Right atrium auricular region (tissue), 2 donors: ENCODE measurements at regions not wholly inside any gene's neighbourhood (a gene's known extent, or its start where the extent isn't known, plus 50 kb on each side); places are given as distances from the start of the nearest gene placed in this dataset.

ENCODE experiments used
- DNase-seq: peaks from one replicate; pipeline ENCODE4 v3.0.0-alpha.2; 2019; ENCODE audit warnings: low spot score
- H3K27ac ChIP-seq, 2 donors: fragments of 200-600 bp; sonication (generic); 1 replicate in 1 of 2; 2 replicates in 1 of 2; pipeline ENCODE4 v1.5.1; 2016 to 2019
- H3K27me3 ChIP-seq, 2 donors: fragments of 200-600 bp; sonication (generic); one replicate each; pipeline versions ENCODE4 v1.5.1 to v1.6.0; 2017 to 2019
- H3K36me3 ChIP-seq: fragments of 200-600 bp; sonication (generic); one replicate; pipeline ENCODE4 v1.5.1; 2016
- H3K4me1 ChIP-seq, 2 donors: fragments of 200-600 bp; sonication (generic); one replicate each; pipeline versions ENCODE4 v1.5.1 to v1.6.0; 2017 to 2019
- H3K4me3 ChIP-seq, 2 donors: fragments of 200-600 bp; sonication (generic); 1 replicate in 1 of 2; 2 replicates in 1 of 2; pipeline ENCODE4 v1.5.1; 2017 to 2019; ENCODE audit warnings: mild to moderate bottlenecking in 1 of 2, moderate library complexity in 1 of 2
- H3K9me3 ChIP-seq, 2 donors: fragments of 200-600 bp; sonication (generic); one replicate each; pipeline ENCODE4 v1.5.1; 2019
- CTCF ChIP-seq, 2 donors: fragments of 200-600 bp; sonication (generic); IDR thresholded peaks; one replicate each; pipeline ENCODE4 v1.5.1; 2019; ENCODE audit warnings: antibody characterized with exemption in 2 of 2

GRCh38 chr2:11990576-11990975, 244.1 kb downstream of the LPIN1 start:
- H3K36me3 ChIP-seq, result no peaks in the 10 kb centered on the region
- H3K4me3 ChIP-seq, result no peak overlapping the region
- H3K4me1 ChIP-seq, result no peaks in the 10 kb centered on the region
- DNase-seq, result no peak
- peaks cover 0 to 9% of the 10 kb centered on the region in 2 donors for H3K9me3 ChIP-seq
- H3K27ac ChIP-seq, result no peak overlapping the region
- no peaks in the 10 kb centered on the region for H3K27me3 ChIP-seq
- TF ChIP-seq CTCF (IDR thresholded peaks at IDR 0.05), result no peak

GRCh38 chr2:11993749-11994148, 247.3 kb downstream of the LPIN1 start:
- Histone ChIP-seq H3K27me3 (no peaks in the 10 kb centered on the region), H3K36me3 (no peaks in the 10 kb centered on the region)
- no peak for TF ChIP-seq CTCF (IDR thresholded peaks at IDR 0.05)

GRCh38 chr2:11995456-11995855, 249.0 kb downstream of the LPIN1 start:
- Histone ChIP-seq H3K4me3 (no peak overlapping the region), H3K9me3 (peaks cover 0 to 9% of the 10 kb centered on the region in 2 donors), H3K27ac (no peak overlapping the region), H3K4me1 (no peaks in the 10 kb centered on the region), H3K36me3 (no peaks in the 10 kb centered on the region), H3K27me3 (no peaks in the 10 kb centered on the region)
- no peak for TF ChIP-seq CTCF (IDR thresholded peaks at IDR 0.05)
- DNase-seq, result no peak

More at GRCh38 chr2:11993749-11994148, 247.3 kb downstream of the LPIN1 start:
- Histone ChIP-seq H3K27ac (no peak overlapping the region), H3K4me1 (no peaks in the 10 kb centered on the region), H3K4me3 (no peak overlapping the region), H3K9me3 (peaks cover 0 to 9% of the 10 kb centered on the region in 2 donors)
- no peak for DNase-seq

GRCh38 chr2:11996618-11997017, 250.2 kb downstream of the LPIN1 start:
- no peak for TF ChIP-seq CTCF (IDR thresholded peaks at IDR 0.05)
- Histone ChIP-seq H3K4me3 (no peak overlapping the region), H3K36me3 (no peaks in the 10 kb centered on the region), H3K27ac (no peak overlapping the region), H3K27me3 (no peaks in the 10 kb centered on the region), H3K4me1 (no peaks in the 10 kb centered on the region), H3K9me3 (peaks cover 0 to 9% of the 10 kb centered on the region in 2 donors)
- DNase-seq, result no peak

GRCh38 chr2:11997142-11997541, 250.7 kb downstream of the LPIN1 start:
- H3K27me3 ChIP-seq, result no peaks in the 10 kb centered on the region
- TF ChIP-seq CTCF (IDR thresholded peaks at IDR 0.05), result no peak
- H3K4me1 ChIP-seq, result no peaks in the 10 kb centered on the region
- H3K36me3 ChIP-seq, result no peaks in the 10 kb centered on the region
- peaks cover 0 to 9% of the 10 kb centered on the region in 2 donors for H3K9me3 ChIP-seq
- no peak overlapping the region for H3K4me3 ChIP-seq
- no peak for DNase-seq
- no peak overlapping the region for H3K27ac ChIP-seq

GRCh38 chr2:11998218-11998617, 251.8 kb downstream of the LPIN1 start:
- no peak for DNase-seq
- TF ChIP-seq CTCF (IDR thresholded peaks at IDR 0.05), result no peak
- H3K36me3 ChIP-seq, result no peaks in the 10 kb centered on the region

More at GRCh38 chr2:11998218-11998617, 251.8 kb downstream of the LPIN1 start:
- H3K4me3 ChIP-seq, result no peak overlapping the region
- H3K27me3 ChIP-seq, result no peaks in the 10 kb centered on the region
- H3K4me1 ChIP-seq, result no peaks in the 10 kb centered on the region
- peaks cover 0 to 9% of the 10 kb centered on the region in 2 donors for H3K9me3 ChIP-seq
- H3K27ac ChIP-seq, result no peak overlapping the region
